ENCODE measurements at regions not wholly inside any gene's neighbourhood (a gene's known extent, or its start where the extent isn't known, plus 50 kb on each side); places are given as distances from the start of the nearest gene placed in this dataset.
"Not testable (repeated sequence)": the region's sequence is repeated elsewhere in the genome, so short reads cannot be mapped to it uniquely, and the experiment has no call there.

DNA sequence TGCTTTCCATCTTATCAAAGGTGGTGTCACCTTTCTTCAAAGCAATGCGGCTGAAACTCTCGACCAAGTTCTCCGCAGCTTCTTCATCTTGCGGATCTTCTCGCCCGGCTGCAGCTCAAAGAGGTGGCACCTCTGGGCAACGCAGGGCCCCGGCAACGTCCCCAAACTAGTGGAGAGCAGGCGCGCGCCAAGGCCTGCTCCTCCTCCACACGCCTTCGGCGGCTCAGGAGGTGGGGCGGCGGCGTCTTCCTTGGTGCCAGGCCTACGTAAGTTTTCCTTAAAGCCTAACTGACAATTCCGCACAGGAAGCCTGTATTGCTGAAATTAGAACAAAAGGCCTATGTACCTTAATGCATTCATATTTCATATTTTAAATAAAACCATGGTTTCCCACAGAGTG is 112.0 kb downstream of the TMX1 start:
- no peak for DNase-seq

DNA sequence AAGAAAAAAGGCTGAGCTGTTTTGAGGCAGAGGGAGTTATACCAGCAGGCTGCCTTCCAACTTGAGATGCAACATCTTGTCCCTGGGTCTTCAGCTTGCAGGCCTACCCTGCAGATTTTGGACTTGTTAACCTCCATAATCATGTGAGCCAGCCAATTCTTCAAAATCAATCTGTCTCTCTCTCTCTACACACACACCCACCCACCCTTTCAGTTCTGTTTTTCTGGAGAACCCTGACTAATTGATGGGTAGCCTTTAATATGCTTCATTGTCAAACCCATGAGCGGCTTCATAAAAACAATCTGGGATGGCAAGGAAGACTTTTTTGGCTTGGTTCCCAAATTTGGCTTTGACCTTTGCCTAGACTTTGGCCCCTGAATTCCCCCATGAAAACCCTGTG is 113.9 kb downstream of the TMX1 start:
- DNase-seq, result no peak

DNA sequence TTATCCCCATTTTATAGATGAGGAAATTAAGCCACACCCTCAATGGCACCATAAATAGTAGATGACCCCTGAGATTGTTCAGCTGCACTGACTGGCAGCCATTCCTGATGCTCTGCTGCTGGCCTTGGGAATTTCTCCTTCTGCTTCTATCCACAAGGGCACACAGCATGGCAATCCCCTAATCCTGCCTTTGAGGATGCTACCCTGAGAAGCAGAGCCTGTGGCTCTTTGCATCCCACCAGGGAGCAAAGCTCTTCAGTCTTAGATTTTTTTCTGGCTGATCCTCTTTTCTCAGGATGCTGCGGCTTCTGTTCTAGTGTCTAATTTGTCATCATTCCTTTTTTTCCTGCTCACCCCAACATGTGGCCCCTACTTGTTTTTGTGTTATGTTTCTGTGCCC is 114.8 kb downstream of the TMX1 start:
- no peak for DNase-seq

DNA sequence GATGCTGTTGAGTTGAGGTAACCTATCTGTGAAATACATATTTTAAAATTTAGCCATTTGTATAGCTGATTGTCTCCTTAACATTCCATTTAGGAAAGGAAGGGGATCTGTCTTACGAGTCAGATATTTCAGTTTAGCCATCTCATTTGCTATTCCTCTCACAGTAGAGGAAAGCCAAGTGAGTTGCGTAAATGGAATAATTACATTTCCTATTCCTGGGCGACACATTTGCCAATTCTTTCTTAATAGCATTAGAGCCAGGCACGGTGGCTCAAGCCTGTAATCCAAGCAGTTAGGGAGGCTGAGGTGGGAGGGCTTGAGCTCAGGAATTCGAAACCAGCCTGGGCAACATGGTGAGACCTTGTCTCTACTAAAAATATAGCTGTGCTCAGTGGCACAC is 116.3 kb downstream of the TMX1 start:
- DNase-seq, result no peak

DNA sequence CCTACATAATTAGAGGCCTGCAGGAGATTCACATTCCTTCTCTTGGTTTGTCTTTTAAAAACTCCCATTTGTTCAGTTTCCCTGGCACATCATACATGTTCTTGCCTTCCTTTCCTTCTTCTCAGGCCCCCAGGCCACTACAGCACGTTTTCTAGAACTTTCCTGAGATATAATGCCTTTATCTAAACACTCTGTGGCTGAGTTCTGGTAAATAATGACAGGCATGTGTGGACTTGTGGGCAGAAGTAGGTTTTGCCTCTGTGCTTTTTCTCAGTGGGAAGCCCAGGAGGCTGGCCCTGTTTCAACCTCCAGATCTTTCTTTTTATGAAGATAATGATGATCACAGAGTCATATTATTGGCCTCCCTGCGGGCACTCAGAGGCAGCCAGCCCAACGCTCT is 117.2 kb downstream of the TMX1 start:
- no peak for DNase-seq

DNA sequence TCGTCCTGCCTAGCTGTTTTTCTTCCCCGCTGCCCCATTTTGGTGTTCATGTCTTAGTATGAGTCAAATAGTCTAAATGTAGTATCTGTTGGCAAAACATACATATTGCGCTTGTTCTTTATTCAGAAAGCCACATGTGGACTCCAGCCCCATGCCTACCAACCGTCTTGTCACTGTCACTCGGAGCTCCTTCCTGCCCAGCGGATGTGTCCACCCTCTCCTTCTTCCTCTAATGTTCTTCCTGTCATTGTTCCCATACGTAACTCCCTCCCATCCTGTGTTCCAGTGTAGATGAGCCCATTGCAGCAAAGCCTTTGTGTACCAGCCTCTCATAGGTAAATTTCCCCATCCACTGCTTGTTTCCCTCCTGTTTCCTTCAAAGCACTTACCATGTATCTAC is 120.5 kb downstream of the TMX1 start:
- no peak for DNase-seq

DNA sequence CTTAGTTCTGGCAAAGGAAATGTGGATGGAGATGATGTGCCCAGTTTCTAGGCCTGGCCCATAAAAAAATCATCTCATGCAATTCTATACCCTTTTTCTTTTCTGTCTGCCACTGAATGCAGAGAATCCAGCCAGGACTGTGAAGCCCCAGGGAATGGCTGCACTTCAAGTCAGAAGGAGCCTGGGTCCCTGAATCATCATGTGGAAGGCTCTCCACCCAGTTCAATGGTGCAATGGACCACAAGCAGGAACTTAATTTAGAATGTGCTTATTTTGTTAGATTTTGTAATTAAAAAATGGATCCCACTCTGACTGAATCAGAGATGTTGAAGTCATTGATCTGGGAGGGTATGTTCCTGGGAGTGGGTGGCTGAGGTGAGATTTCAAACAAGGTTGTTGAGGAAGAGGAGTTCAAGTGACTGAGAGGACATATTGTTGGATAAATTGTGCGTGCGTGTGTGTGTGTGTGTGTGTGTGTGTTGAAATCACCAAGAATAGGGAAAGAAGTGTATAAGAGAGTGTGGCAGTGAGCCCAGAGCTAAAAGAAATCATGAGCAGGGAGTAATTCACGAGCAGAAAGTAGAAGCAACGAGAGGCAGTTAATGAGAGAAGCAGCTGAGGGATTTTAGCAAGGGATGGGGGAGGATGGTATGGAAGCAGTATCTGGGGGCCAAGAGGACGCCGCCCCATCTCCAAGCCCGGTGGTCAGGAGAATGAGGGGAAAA is 125.4 kb downstream of the TMX1 start:
- DNase-seq, result no peak

DNA sequence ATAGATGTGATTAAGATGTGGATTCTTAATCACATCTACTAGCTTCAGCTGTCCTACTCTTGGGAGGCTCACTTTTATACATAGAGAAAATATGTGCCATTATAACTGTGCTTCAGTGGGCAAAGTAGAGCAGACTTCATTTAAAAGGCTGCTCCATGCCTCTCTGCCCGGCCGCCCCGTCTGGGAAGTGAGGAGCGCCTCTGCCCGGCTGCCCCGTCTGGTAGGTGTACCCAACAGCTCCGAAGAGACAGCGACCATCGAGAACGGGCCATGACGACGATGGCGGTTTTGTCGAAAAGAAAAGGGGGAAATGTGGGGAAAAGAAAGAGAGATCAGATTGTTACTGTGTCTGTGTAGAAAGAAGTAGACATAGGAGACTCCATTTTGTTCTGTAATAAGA is 126.4 kb downstream of the TMX1 start:
- DNase-seq, result not testable (repeated sequence)

DNA sequence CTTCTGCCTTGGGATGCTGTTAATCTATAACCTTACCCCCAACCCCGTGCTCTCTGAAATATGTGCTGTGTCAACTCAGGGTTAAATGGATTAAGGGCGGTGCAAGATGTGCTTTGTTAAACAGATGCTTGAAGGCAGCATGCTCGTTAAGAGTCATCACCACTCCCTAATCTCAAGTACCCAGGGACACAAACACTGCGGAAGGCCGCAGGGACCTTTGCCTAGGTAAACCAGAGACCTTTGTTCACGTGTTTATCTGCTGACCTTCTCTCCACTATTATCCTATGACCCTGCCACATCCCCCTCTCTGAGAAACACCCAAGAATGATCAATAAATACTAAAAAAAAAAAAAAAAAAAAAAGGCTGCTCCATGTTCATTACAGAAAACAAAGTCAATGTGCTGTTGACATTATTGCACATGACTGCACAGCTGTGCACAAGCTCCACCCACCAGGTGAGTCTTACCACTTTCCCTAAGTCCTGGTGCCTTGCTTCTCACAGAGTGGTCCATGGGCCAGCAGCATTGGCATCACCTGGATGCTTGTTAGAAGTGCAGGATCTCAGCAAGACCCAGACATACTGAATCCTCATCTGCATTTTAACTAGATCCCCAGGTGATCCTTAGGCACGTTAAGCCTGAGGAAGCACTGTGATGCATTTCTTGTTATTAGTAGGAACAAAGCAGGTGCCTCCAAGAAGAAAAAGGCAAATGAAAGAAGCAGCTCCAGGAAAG is 127.0 kb downstream of the TMX1 start:
- not testable (repeated sequence) for DNase-seq

DNA sequence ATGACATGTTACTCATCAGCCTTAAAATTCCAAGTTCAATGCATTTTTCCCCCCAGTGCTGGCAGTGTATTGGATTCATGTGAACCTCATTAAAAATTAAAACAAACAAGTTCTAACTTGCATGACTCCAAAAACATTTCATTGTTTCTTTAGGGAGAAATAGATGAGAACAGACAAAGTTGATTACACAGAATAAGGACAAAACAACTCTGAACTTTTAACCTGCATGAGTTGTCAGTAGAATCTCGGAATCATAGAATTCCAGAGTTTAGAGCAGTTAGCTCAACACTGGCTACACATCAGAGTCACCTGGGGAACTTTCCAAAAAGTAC is 127.5 kb downstream of the TMX1 start:
- peak; percentile 59 for DNase-seq

DNA sequence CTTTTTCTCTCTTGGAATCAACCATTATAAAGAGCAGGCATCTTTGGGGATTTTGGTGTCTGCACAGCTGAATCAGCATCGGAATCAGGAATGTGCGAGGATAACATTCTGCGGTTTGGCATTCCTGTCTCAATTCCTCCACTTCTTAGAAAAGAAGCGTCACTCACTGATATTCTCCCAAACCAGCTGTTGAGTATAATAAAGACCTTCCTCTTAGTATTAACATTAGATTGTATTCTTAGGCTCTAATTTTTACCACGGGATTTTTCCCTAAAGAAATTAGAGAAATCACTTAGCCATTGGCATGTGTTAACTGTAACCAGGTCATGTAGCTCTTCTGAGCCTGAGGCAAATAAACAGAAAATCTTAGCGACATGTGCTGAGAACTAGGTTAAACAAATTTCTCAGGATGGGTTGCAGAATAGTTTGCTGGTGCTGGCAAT is 128.7 kb downstream of the TMX1 start:
- DNase-seq, result peak; percentile 79

DNA sequence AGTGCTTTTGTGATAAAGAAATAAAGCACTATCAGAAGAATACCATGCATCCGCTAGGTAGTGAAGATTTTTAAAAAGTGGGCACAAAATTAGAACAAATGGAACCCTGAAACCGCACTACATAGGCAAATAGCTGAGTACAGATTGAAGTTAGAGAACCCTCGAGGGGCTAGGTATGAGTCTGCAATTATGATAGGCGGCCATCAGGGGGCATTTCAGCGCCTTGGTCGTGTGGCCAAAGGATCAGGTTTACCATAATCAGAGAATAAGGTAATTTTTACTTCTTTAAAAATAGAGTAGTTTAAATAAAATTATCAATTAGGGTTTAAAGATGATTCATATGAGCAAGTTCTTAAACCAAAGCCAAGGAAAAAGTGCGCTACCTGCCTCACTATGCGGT is 129.8 kb downstream of the TMX1 start:
- no peak for DNase-seq

DNA sequence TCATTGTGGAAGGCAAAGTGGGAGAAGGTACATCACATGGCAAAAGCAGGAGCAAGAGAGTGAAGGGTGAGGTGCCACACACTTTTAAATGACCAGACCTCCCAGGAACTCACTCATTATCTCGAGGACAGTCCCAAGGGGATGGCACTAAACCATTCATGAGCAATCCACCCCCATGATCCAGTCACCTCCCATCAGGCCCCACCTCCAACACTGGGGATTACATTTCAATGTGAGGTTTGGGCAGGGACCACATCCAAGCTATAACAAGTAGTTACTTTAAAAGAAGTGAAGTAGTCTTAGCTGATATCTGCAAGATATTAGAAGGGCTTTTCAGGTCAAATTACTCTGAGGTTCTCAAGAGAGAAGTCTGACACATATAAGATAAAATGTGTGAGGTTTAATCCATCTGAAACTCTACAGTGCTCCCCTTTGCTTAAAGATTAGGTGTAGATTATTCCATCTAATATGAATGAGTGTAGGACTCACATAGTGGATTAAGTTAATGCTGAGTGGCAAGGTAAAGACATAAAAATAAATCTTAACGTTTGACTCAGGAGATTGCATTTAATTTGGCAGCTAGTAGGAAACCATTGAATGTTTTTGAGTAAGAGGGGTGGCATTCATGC is 130.8 kb downstream of the TMX1 start:
- DNase-seq, result no peak

DNA sequence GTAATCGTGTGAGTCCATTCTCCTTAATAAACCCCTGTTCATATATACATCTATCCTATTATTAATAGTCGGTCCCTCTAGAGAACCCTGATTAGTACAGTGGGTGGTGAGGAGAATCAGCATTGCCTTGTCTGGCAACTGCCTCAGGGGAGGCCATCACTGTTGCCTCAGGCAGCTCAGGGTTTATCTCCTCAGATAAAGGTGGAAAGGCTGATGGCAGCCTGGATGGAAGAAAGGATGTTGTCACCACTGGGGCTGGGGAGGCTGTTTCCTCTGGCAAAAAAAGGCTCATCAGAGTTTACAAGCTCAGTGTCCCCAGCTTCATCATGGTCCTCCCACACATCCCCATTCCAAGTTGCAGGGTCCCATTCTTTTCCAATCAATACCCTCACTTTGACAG is 137.1 kb downstream of the TMX1 start:
- not testable (repeated sequence) for DNase-seq

DNA sequence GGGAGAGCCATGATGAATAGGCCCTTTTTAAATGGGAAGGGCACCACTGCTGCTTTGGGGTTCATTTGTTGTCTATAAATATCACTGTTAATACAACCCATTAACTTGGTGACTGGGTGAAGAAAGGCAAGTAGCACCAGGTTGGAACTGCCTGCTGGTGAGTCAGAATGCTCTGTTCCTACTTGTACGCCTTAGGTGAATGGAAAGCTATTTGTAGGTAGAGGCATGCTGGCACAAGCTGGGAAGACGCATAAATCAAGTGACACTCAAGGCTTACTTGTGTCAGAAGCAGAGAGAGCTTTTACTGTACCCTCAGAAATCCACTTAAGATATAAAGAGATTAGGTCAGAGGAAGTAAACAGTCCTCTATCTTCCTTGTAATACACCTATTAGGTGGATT is 142.5 kb downstream of the TMX1 start:
- no peak for DNase-seq

DNA sequence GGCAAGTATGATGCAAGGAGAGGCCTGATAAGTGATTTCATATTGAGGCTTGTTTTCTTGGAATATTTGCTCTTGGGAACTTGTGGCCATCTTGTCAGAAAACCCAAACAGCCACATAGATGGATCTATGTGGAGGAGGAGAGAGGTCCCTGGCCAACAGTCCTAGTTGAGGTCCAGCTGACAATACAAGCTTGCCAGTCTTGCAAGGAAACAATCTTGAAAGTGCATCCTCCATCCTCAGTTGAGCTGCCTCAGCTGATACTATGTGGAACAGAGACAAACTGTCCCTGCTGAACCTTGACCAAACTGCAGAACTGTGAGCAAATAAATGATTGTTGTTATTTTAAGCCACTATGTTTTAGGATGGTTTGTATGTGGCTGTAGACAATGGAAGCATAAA is 146.4 kb downstream of the TMX1 start:
- DNase-seq, result no peak

DNA sequence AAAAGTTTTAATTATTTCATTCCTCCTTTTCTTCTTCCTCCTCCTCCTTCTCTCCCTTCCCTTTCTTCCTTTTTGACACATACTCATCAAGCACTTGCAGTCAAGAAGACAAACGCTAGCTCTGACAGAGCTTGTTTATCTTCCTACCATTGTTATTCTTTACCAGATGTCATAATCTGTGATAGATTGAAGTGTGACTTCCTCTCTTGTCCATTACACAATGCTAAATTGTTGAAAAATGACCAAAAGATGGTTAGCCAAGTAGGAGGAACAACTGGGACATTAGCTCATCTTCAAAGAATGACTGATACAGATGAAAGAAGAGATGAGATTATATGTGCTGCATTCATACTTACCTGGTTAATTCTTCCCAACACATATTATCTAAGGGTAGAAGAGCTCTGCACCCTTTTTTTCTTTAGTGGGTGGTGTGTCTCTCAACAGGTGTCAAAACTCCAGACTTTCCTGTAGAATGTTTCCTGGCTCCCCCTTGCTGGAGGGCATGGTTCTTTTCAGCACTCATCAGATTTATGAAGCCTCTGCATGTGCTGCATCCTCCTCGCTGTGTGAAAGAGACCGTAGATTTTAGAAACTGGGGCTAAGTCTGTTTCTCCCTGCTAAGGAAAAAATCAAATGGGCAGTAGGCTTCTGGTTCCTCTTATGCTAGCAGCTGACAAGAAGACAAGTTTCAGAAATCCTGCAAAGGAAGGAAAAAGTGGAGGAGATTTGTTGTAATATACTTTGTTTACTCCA is 147.1 kb downstream of the TMX1 start:
- no peak for DNase-seq

DNA sequence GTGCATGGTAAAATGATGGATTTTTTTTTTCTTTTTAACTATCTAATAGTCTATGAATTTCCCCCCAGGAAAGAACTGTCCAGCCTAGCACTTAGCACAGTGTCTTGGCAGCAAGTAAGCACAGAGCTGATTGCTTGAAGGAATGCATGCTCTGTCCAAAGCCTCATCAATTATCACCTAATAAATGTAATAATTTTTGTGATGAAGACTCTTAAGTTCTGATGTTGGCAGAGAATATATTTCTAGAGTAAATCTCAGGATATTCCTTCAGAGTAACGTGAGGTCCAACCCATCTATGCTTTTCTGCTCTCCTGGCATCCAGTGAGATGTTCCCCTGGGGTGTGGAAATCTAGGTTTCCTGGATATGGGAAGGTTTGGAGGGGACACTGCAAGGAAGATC is 152.4 kb downstream of the TMX1 start:
- DNase-seq, result no peak

DNA sequence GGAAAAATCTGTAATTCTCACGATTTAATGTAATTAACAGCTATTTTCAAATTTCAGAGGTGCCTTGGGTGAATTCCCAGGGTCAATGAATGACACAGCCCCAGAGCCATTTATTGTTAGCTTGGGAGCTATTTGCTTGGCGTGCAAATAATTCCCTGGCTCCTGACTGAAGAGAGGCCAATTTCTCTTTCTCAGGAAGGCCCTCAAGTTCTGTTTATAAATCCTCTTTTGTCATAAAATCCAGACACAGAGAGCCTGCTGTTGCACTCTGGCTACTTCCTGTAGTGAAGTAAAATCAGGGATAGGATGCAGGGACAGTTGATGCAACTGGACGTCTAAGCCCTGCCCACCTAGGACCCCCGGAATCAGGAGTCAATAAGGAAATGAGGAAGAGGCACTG is 154.3 kb downstream of the TMX1 start:
- DNase-seq, result no peak

DNA sequence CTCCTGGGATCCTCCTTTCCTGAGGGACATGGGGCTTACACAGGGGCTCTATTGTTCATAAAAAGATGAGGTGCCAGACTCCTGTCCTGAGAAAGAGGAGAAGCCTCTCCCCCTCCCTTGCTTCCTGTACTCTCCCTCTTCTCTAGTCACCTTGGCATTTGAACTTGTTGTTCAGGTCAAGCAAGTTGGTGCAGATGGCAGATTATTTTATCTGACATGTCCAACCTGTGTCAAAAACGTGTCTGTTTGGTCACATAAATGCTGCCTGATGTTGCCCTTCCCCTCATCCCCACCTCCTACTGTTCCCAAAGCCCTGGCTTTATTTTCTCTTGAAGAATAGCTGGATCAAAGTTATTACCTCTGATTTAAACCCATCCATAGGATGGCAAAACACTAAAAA is 154.8 kb downstream of the TMX1 start:
- DNase-seq, result peak; percentile 21

DNA sequence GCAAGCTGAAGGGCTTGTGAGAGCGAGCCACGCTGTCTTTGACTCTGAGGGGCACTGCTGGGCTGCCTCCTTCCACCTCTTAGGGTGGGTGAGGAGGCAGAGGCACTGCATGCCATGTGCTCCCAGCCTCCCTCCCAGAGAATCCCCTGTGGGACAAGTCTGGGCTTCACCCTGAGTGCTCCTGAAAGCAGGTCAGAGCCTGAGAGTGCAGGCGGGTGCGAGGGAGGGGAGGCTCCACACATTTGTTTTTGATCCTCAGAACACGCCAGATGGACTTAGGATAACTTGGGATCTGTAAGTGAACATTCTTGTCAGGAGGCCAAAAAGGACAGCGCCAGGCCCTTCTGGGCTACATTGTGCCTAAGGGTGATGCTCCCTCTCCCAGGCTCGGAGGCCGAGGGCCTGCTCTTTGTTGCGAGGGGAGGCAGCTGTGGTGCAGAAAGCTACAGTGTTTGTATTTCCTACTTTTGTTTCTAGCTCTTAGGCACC is 155.4 kb downstream of the TMX1 start:
- DNase-seq, result peak; percentile 85

DNA sequence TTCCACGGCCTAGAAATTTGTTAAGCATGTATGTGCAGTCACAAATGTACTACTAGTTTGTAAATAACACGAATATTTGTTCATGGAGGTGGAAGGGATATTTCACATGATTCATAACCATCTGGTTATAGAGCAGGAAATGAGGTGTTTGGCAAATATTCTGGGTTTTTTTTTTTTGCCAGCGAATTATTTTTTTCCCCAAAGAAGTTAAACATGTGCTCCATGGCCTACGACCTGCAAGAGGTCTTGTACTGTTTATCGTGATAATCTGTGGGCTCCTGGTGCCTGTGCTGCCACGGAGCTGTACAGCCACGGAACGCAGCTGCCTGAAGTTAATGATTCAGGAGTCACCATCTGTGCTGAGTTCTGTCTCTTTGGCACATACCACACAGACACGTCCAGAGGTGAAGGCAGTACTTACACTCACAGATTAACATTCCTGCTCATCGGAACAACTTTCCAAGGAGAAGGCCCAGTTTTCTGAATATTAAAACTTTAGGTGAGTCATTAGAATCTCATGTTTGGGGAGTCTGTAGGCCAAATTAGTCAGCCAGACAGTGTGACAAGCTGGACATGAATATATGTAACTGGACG is 156.3 kb downstream of the TMX1 start:
- DNase-seq, result peak; percentile 66

DNA sequence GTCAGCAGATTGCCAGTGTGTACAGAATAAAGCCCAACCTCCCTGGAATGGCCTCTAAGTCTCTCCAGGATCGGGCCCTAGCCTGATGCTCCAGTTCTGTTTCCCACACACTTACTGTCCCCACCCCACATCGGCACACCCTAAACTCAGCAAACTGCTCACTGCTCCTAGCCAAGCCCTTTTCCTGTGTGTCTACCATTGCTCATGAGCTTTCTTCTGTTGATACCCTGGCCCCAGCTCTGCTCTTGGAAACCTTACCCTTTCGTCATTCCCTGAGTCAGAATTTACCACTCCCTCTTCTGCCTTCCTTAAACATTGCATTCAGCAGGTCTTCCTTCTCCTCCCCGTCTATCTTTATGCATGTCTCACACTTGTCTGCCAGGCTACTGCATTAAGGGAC is 158.9 kb downstream of the TMX1 start:
- no peak for DNase-seq

Measured in eye (tissue), 1 donor.